ENCODE measurements at regions not wholly inside any gene's neighbourhood (a gene's known extent, or its start where the extent isn't known, plus 50 kb on each side); places are given as distances from the start of the nearest gene placed in this dataset.

- ChIA-PET CTCF (interaction anchor here (0.8 to 8.5 kb wide), 14 partner anchors 16 to 343 kb away, joined by 3 to 66 read pairs (median 4); no protein-coding TSS in a partner anchor), POLR2A (no interaction called here)
These were observed 84.7 kb upstream of the SLC25A33 start for GRCh38 chr1:9454494-9455066.

More at GRCh38 chr1:9454494-9455066, 84.7 kb upstream of the SLC25A33 start:
- H3K79me2 ChIP-seq (ENCODE audit: insufficient read depth) = no peaks in the 10 kb centered on the region
- no peak overlapping the region for H3K4me2 ChIP-seq
- peaks cover 3% of the 10 kb centered on the region for H3F3A ChIP-seq (replicated peaks; ENCODE audit: insufficient read depth)
- no peaks in the 10 kb centered on the region for H3K9me3 ChIP-seq
- no peaks in the 10 kb centered on the region for H3K36me3 ChIP-seq (replicated peaks in 1 of 2; ENCODE audit: control insufficient read depth in 1 of 2, insufficient read depth in 2 of 2, low read length in 1 of 2)
- H3K4me3 ChIP-seq (ENCODE audit: low read depth in 2 of 2, low read length in 1 of 2) = no peak overlapping the region
- no peak for DNase-seq
- H3K27me3 ChIP-seq (ENCODE audit: insufficient read depth) = no peaks in the 10 kb centered on the region
- no peak overlapping the region for H2AFZ ChIP-seq (ENCODE audit: low read depth)
- H4K20me1 ChIP-seq (ENCODE audit: insufficient read depth) = no peaks in the 10 kb centered on the region
- H3K9ac ChIP-seq = no peak overlapping the region
- TF ChIP-seq USF1 (IDR thresholded peaks at IDR 0.05; ENCODE audit: borderline replicate concordance, low read depth) (no peak), JUND (IDR thresholded peaks at IDR 0.05) (no peak), GABPA (IDR thresholded peaks at IDR 0.05; ENCODE audit: low read depth) (no peak), NRF1 (IDR thresholded peaks at IDR 0.05; ENCODE audit: low read depth, low read length) (no peak), MXI1 (IDR thresholded peaks at IDR 0.05; ENCODE audit: low read depth, low read length) (no peak), TAF1 (IDR thresholded peaks at IDR 0.05; ENCODE audit: borderline replicate concordance, low read depth, low read length) (no peak), EP300 (IDR thresholded peaks at IDR 0.05; ENCODE audit: borderline replicate concordance in 1 of 2, low read depth in 1 of 2, low read length in 1 of 2) (no peak), REST (IDR thresholded peaks at IDR 0.05; ENCODE audit: low read depth, low read length) (no peak), RAD21 (IDR thresholded peaks at IDR 0.05; ENCODE audit: low read length) (no peak), NFIC (IDR thresholded peaks at IDR 0.05; ENCODE audit: borderline replicate concordance) (no peak), USF2 (IDR thresholded peaks at IDR 0.05; ENCODE audit: borderline replicate concordance, low read depth, low read length) (no peak), TCF12 (IDR thresholded peaks at IDR 0.05) (no peak), ZBTB33 (IDR thresholded peaks at IDR 0.05; ENCODE audit: borderline replicate concordance, low read depth) (no peak), SMC3 (IDR thresholded peaks at IDR 0.05; ENCODE audit: low read depth, low read length) (no peak), CTCF (IDR thresholded peaks at IDR 0.05) (no peak), TEAD4 (IDR thresholded peaks at IDR 0.05; ENCODE audit: borderline replicate concordance, insufficient read depth) (no peak), CHD2 (IDR thresholded peaks at IDR 0.05; ENCODE audit: low read length, partially characterized antibody) (no peak)
- peaks cover 0 to 8% of the 10 kb centered on the region in 2 experiments; a peak in 1 of 4 replicates for H3K4me1 ChIP-seq (ENCODE audit: control insufficient read depth in 1 of 2, insufficient read depth in 2 of 2, low read depth in 1 of 2, low read length in 1 of 2)
- WGBS (ENCODE audit: low lambda C conversion rate) = 89% methylated on average over 12 of the region's 13 CpGs
- no peaks in the 10 kb centered on the region for H3K9me2 ChIP-seq
- no peak overlapping the region for H3K27ac ChIP-seq (ENCODE audit: low read depth in 2 of 2, low read length in 1 of 2)
